Inferior parietal cortex (tissue), 1 donor: ENCODE measurements at regions not wholly inside any gene's neighbourhood (a gene's known extent, or its start where the extent isn't known, plus 50 kb on each side); places are given as distances from the start of the nearest gene placed in this dataset.
"Not testable (repeated sequence)": the region's sequence is repeated elsewhere in the genome, so short reads cannot be mapped to it uniquely, and the experiment has no call there.

Source experiments
- DNase-seq: peaks from one replicate; pipeline ENCODE4 v3.0.0-alpha.2; 2016; ENCODE audit errors: extremely low spot score

GRCh38 chr10:118948786-118949185 is 80.7 kb upstream of the NANOS1 start:
- no peak for DNase-seq

GRCh38 chr10:118950190-118950680 is 79.3 kb upstream of the NANOS1 start:
- no peak for DNase-seq

GRCh38 chr10:118950997-118951637 is 78.4 kb upstream of the NANOS1 start:
- no peak for DNase-seq

GRCh38 chr10:118952493-118953295 is 76.8 kb upstream of the NANOS1 start:
- DNase-seq: no peak

GRCh38 chr10:118953598-118954393 is 75.7 kb upstream of the NANOS1 start:
- DNase-seq: peak; percentile 32

- no peak for DNase-seq
Observed at GRCh38 chr10:118955531-118955930, 74.0 kb upstream of the NANOS1 start.

- no peak for DNase-seq
Observed at GRCh38 chr10:118955951-118956801, 73.3 kb upstream of the NANOS1 start.

GRCh38 chr10:118956802-118957442 is 72.6 kb upstream of the NANOS1 start:
- no peak for DNase-seq

- no peak for DNase-seq
Observed at GRCh38 chr10:118957443-118957825, 72.1 kb upstream of the NANOS1 start.

- DNase-seq: no peak
Observed at GRCh38 chr10:118957966-118958365, 71.5 kb upstream of the NANOS1 start.

- no peak for DNase-seq
Observed at GRCh38 chr10:118958559-118958958, 71.0 kb upstream of the NANOS1 start.

GRCh38 chr10:118958984-118959925 is 70.3 kb upstream of the NANOS1 start:
- DNase-seq: no peak

GRCh38 chr10:118960157-118961090 is 69.1 kb upstream of the NANOS1 start:
- no peak for DNase-seq

- DNase-seq: no peak
Observed at GRCh38 chr10:118961436-118961835, 68.1 kb upstream of the NANOS1 start.

- DNase-seq: not testable (repeated sequence)
Observed at GRCh38 chr10:118962331-118962868, 67.1 kb upstream of the NANOS1 start.

GRCh38 chr10:118963341-118963740 is 66.2 kb upstream of the NANOS1 start:
- DNase-seq: no peak

- no peak for DNase-seq
Observed at GRCh38 chr10:118963933-118964332, 65.6 kb upstream of the NANOS1 start.

- DNase-seq: not testable (repeated sequence)
Observed at GRCh38 chr10:118964476-118964875, 65.0 kb upstream of the NANOS1 start.
